Psoas muscle (tissue), 7 donors: ENCODE measurements at regions not wholly inside any gene's neighbourhood (a gene's known extent, or its start where the extent isn't known, plus 50 kb on each side); places are given as distances from the start of the nearest gene placed in this dataset.

Experiments
- ATAC-seq, 4 donors: fragments of 200-7000 bp; cut with Tn5 transposase; one replicate each; pipeline ENCODE4 v1.9.1; 2020; ENCODE audit warnings: moderate library complexity in 3 of 4, mild to moderate bottlenecking in 2 of 4
- DNase-seq, 2 donors: peaks; one replicate each; pipeline ENCODE4 v3.0.0-alpha.2; 2020
- H3K27ac ChIP-seq: fragments of 200-600 bp; one replicate; pipeline ENCODE4 v1.8.0; 2022
- H3K27me3 ChIP-seq, 3 donors: fragments of 200-600 bp in 1 of 3; one replicate each; pipeline versions ENCODE4 v1.6.1 to v1.8.0; 2013 to 2022; ENCODE audit warnings: low read length in 2 of 3, mild to moderate bottlenecking in 2 of 3, moderate library complexity in 1 of 3; ENCODE audit not compliant: insufficient read depth in 3 of 3
- H3K36me3 ChIP-seq, 2 donors: fragments of 200-600 bp in 1 of 2; one replicate each; pipeline versions ENCODE4 v1.6.1 to v1.8.0; 2013 to 2022; ENCODE audit warnings: low read depth in 1 of 2, mild to moderate bottlenecking in 1 of 2, moderate library complexity in 1 of 2; ENCODE audit not compliant: insufficient read depth in 1 of 2
- H3K4me1 ChIP-seq: fragments of 200-600 bp; one replicate; pipeline ENCODE4 v1.8.0; 2022
- H3K4me3 ChIP-seq: fragments of 200-600 bp; one replicate; pipeline ENCODE4 v1.8.0; 2022; ENCODE audit warnings: mild to moderate bottlenecking
- H3K9me3 ChIP-seq: fragments of 200-600 bp; one replicate; pipeline ENCODE4 v1.8.0; 2022
- WGBS, 3 donors: extraction: QIAGEN DNeasy Blood & Tissue Kit; methylation state at CpG; one replicate each; pipeline versions ENCODE4 v1.1.6 to v1.1.7; 2013; 5-methylcytosine and 5-hydroxymethylcytosine counted together
- intact Hi-C, 2 donors: fragments of 100-400 bp; cut with DNase I; formaldehyde crosslinking; loops; one replicate each; pipeline versions ENCODE4 v1.11.0 to v1.14.2; 2022
- TF ChIP-seq, protein P1 (sequence below): fragments of 200-600 bp; IDR thresholded peaks from one replicate; pipeline ENCODE4 v1.8.0; 2022; ENCODE audit warnings: antibody characterized with exemption
- donor health status: healthy with polysubstance abuse.
- donor health status: DM: no; HTN: no; CAD: no; lungs with moderate emphysema.
- donor health status: Bipolar disorder and iron deficiency.
- donor health status: healthy.
- donor health status: DM: yes; HTN: yes; CAD: no.
- donor health status: DM: no; HTN: no; CAD: no.
- donor health status: DM: yes; HTN: yes; CAD: no.

DNA sequence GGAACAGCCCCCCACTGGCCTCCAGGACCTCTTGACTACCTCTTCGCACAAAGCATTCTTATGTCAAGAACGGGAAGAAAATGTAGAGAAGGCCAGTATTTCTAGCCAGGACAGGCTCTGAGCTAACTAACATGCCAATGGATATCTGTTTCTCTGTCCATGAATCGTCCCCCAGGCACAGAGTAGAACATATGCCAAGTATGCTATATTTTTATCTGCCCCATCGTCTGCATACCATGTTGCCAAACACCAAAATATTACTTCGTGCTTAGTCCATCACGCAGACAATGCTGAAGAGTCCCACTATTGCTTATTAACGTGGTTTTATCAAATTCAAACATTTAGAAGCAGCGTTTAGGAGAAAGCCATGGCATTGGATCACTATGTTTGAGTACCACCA lies 151.4 kb upstream of the CPSF6 start:
- intact Hi-C loops, result no loop called here
- DNase-seq, result no peak
- ATAC-seq, result no peak
- WGBS, 3 donors, result 60 to 81% (median 67%) methylated on average over 8 of the region's 8 CpGs
- no peak overlapping the region for H3K4me3 ChIP-seq
- H3K36me3 ChIP-seq, result no peaks in the 10 kb centered on the region
- TF ChIP-seq, protein P1, sequence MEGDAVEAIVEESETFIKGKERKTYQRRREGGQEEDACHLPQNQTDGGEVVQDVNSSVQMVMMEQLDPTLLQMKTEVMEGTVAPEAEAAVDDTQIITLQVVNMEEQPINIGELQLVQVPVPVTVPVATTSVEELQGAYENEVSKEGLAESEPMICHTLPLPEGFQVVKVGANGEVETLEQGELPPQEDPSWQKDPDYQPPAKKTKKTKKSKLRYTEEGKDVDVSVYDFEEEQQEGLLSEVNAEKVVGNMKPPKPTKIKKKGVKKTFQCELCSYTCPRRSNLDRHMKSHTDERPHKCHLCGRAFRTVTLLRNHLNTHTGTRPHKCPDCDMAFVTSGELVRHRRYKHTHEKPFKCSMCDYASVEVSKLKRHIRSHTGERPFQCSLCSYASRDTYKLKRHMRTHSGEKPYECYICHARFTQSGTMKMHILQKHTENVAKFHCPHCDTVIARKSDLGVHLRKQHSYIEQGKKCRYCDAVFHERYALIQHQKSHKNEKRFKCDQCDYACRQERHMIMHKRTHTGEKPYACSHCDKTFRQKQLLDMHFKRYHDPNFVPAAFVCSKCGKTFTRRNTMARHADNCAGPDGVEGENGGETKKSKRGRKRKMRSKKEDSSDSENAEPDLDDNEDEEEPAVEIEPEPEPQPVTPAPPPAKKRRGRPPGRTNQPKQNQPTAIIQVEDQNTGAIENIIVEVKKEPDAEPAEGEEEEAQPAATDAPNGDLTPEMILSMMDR, result no peak
- H3K9me3 ChIP-seq, result peaks cover 4% of the 10 kb centered on the region
- H3K27ac ChIP-seq, result no peak overlapping the region
- no peaks in the 10 kb centered on the region for H3K27me3 ChIP-seq
- no peaks in the 10 kb centered on the region for H3K4me1 ChIP-seq

DNA sequence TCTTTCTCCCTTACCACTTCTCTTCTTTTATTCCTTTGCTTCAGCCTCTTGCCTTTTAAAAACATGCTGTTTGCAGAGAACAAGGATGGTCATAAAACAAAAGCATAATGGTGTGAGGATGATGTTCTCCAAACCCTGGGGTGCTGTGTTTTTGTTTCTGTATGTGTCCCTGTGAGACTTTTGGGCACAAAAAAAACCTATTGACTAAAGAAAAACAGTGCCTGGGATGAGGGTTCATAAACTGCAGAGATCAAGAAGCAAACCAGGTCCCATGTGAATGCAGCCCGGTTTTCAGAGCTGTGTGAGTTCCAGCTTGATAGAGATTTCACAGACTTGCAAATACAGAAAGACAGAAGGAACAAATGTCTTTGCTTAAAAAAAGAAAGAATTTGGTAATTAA lies 148.6 kb upstream of the CPSF6 start:
- WGBS, 3 donors, result 28 to 45% (median 28%) methylated on average over 1 of the region's 1 CpG
- H3K27me3 ChIP-seq, result peaks cover 0 to 2% (median 0%) of the 10 kb centered on the region in 3 donors
- no peak overlapping the region for H3K4me3 ChIP-seq
- no peaks in the 10 kb centered on the region for H3K9me3 ChIP-seq
- TF ChIP-seq, protein P1, result no peak
- no peak overlapping the region for H3K27ac ChIP-seq
- intact Hi-C loops, result no loop called here
- H3K4me1 ChIP-seq, result no peaks in the 10 kb centered on the region
- DNase-seq (no peak), ATAC-seq (no peak)
- no peaks in the 10 kb centered on the region for H3K36me3 ChIP-seq

DNA sequence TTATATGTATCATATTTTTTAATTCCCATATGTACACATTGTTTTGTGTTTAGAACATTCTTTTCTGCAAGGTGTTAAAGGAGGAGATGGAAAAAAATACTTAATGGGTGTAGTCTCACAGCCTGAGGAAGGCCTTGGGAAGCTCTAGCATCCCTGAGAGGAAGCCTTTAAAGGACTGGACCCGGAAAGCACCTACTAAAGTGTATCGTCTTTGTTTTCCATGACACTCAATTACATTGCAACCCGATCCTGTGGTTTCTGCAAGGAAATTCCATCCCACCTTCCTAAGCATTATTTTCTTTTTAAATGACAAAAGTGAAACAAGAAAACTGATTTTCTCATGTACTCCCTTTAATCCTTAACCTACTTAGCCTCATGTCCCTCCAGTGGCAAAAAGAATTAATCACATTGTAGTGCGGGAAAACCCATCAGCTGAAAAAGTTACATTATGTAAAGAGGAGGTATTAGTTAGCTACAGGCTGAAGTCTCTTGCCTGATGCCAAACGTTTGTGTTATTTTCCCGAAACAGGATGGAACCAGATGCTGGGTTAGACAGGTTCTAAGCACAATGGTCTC lies 147.8 kb upstream of the CPSF6 start:
- ATAC-seq, result no peak
- intact Hi-C loops, result no loop called here

DNA sequence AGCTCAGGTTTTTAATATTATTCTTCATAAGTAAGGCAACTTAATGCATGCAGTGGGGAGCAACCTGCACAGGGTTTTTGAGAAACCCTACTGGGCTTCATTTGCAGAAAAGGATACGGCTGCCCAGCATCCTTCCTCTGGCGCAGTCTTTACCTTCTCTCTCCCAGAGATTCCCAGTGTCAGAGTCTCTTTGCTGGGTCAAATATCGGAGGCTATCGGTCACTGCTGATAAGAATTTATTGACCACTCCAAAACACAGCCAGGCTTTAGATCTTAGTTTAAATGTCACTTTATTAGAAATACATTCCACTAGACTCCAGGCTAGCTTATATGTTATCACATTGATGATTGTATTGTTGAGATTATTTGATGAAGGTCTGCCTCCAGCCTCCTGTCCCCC lies 147.2 kb upstream of the CPSF6 start:
- H3K4me1 ChIP-seq, result no peaks in the 10 kb centered on the region
- H3K9me3 ChIP-seq, result no peaks in the 10 kb centered on the region
- intact Hi-C loops, result no loop called here
- peaks cover 0 to 2% (median 0%) of the 10 kb centered on the region in 3 donors for H3K27me3 ChIP-seq
- TF ChIP-seq, protein P1, result no peak
- H3K36me3 ChIP-seq, result no peaks in the 10 kb centered on the region
- H3K27ac ChIP-seq, result no peak overlapping the region
- ATAC-seq, result no peak
- 92 to 97% (median 94%) methylated on average over 4 of the region's 4 CpGs for WGBS, 3 donors
- H3K4me3 ChIP-seq, result no peak overlapping the region
- no peak for DNase-seq

More for the DNA sequence above, 147.8 kb upstream of the CPSF6 start:
- 44 to 49% (median 46%) methylated on average over 6 of the region's 6 CpGs for WGBS, 3 donors
- no peaks in the 10 kb centered on the region for H3K36me3 ChIP-seq
- H3K4me1 ChIP-seq, result no peaks in the 10 kb centered on the region
- peaks cover 0 to 2% (median 0%) of the 10 kb centered on the region in 3 donors for H3K27me3 ChIP-seq
- no peaks in the 10 kb centered on the region for H3K9me3 ChIP-seq
- no peak for DNase-seq
- no peak overlapping the region for H3K27ac ChIP-seq
- TF ChIP-seq, protein P1, result no peak
- H3K4me3 ChIP-seq, result no peak overlapping the region

DNA sequence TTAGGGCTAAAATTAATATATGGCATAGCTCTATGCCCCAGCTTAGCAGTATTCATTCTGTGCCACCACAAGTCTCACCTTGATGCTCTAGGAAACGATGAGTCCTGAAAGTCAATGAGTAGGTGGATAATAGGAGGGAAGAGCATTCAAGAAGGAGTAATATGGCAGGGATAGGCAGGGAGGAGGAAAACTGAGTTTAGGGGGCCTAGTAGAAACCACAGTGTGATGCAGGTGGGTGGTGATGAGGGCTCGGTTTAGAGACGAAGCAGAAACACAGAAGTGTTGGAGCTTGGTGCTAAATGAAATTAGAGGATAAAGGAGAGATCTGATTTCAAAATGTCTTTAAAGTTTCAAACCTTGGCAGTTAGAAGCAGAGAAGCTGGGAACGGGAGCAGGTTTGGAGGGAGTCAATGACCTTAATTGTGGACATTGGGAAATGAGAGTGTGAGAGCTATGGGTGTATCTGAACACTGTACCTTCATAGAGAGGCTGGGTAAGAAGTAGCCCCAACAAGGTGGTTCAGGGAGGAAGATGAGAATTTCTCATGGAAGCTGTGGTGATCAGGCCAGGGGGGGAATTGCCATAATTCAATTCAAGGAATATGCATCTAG lies 144.7 kb upstream of the CPSF6 start:
- TF ChIP-seq, protein P1, result no peak
- intact Hi-C loops, result no loop called here
- no peak for DNase-seq
- ATAC-seq, result no peak
- WGBS, 3 donors, result 65 to 69% (median 69%) methylated on average over 4 of the region's 4 CpGs
- no peaks in the 10 kb centered on the region for H3K4me1 ChIP-seq
- H3K27ac ChIP-seq, result no peak overlapping the region
- H3K36me3 ChIP-seq, result no peaks in the 10 kb centered on the region
- peaks cover 0 to 2% (median 0%) of the 10 kb centered on the region in 3 donors for H3K27me3 ChIP-seq
- no peaks in the 10 kb centered on the region for H3K9me3 ChIP-seq
- H3K4me3 ChIP-seq, result no peak overlapping the region
